ENCODE measurements at regions not wholly inside any gene's neighbourhood (a gene's known extent, or its start where the extent isn't known, plus 50 kb on each side); places are given as distances from the start of the nearest gene placed in this dataset.

GRCh38 chr2:83650898-83651297 lies 808.2 kb downstream of the SUCLG1 start:
- no peak for DNase-seq (ENCODE audit: low spot score)

- DNase-seq (ENCODE audit: low spot score): no peak
These were observed 808.9 kb downstream of the SUCLG1 start for GRCh38 chr2:83650161-83650560.

- no peak for DNase-seq (ENCODE audit: low spot score)
These were observed 818.6 kb downstream of the SUCLG1 start for GRCh38 chr2:83640506-83640905.

GRCh38 chr2:83633423-83633822 lies 825.7 kb downstream of the SUCLG1 start:
- no peak for DNase-seq (ENCODE audit: low spot score)

- DNase-seq (ENCODE audit: low spot score): no peak
These were observed 828.7 kb downstream of the SUCLG1 start for GRCh38 chr2:83630351-83630750.

- no peak for DNase-seq (ENCODE audit: low spot score)
These were observed 843.6 kb downstream of the SUCLG1 start for GRCh38 chr2:83615511-83615910.

GRCh38 chr2:83613178-83613577 lies 845.9 kb downstream of the SUCLG1 start:
- no peak for DNase-seq (ENCODE audit: low spot score)

GRCh38 chr2:83602753-83603152 lies 856.3 kb downstream of the SUCLG1 start:
- DNase-seq (ENCODE audit: low spot score): no peak

- no peak for DNase-seq (ENCODE audit: low spot score)
These were observed 862.3 kb downstream of the SUCLG1 start for GRCh38 chr2:83596592-83597282.

- no peak for DNase-seq (ENCODE audit: low spot score)
These were observed 863.2 kb downstream of the SUCLG1 start for GRCh38 chr2:83595926-83596325.

- DNase-seq (ENCODE audit: low spot score): no peak
These were observed 863.9 kb downstream of the SUCLG1 start for GRCh38 chr2:83595121-83595690.

GRCh38 chr2:83594241-83595120 lies 864.6 kb downstream of the SUCLG1 start:
- no peak for DNase-seq (ENCODE audit: low spot score)

GRCh38 chr2:83587309-83587708 lies 871.8 kb downstream of the SUCLG1 start:
- no peak for DNase-seq (ENCODE audit: low spot score)

GRCh38 chr2:83585250-83585649 lies 873.8 kb downstream of the SUCLG1 start:
- no peak for DNase-seq (ENCODE audit: low spot score)

GRCh38 chr2:83584672-83585071 lies 874.4 kb downstream of the SUCLG1 start:
- DNase-seq (ENCODE audit: low spot score): no peak

- DNase-seq (ENCODE audit: low spot score): no peak
These were observed 876.5 kb downstream of the SUCLG1 start for GRCh38 chr2:83582589-83582988.

- DNase-seq (ENCODE audit: low spot score): no peak
These were observed 879.6 kb downstream of the SUCLG1 start for GRCh38 chr2:83579507-83579906.

- no peak for DNase-seq (ENCODE audit: low spot score)
These were observed 880.7 kb downstream of the SUCLG1 start for GRCh38 chr2:83578405-83578804.

GRCh38 chr2:83574614-83575013 lies 884.5 kb downstream of the SUCLG1 start:
- DNase-seq (ENCODE audit: low spot score): no peak

GRCh38 chr2:83573060-83573459 lies 886.0 kb downstream of the SUCLG1 start:
- no peak for DNase-seq (ENCODE audit: low spot score)

GRCh38 chr2:83572400-83572799 lies 886.7 kb downstream of the SUCLG1 start:
- DNase-seq (ENCODE audit: low spot score): no peak

GRCh38 chr2:83567551-83567950 lies 891.5 kb downstream of the SUCLG1 start:
- no peak for DNase-seq (ENCODE audit: low spot score)

GRCh38 chr2:83565626-83566025 lies 893.5 kb downstream of the SUCLG1 start:
- no peak for DNase-seq (ENCODE audit: low spot score)

Data from germinal center (tissue), 1 donor.